ENCODE measurements at regions not wholly inside any gene's neighbourhood (a gene's known extent, or its start where the extent isn't known, plus 50 kb on each side); places are given as distances from the start of the nearest gene placed in this dataset.

GRCh38 chr4:135238940-135239339 is 1037.4 kb upstream of the PABPC4L start:
- WGBS: 47% methylated on average over 3 of the region's 3 CpGs
- no peak for DNase-seq (ENCODE audit: low spot score)
- intact Hi-C loops (cut with DNase I): no loop called here
- H3K27me3 ChIP-seq (replicated peaks; ENCODE audit: insufficient read depth): no peaks in the 10 kb centered on the region
- no peaks in the 10 kb centered on the region for H3K4me1 ChIP-seq (replicated peaks)
- H3K4me3 ChIP-seq: no peak overlapping the region
- no peaks in the 10 kb centered on the region for H3K36me3 ChIP-seq
- TF ChIP-seq POLR2AphosphoS5 (IDR thresholded peaks at IDR 0.05) (no peak), POLR2A (IDR thresholded peaks at IDR 0.05) (no peak), CTCF (IDR thresholded peaks at IDR 0.05) (no peak)
- H3K9me3 ChIP-seq: no peaks in the 10 kb centered on the region
- no peak overlapping the region for H3K27ac ChIP-seq

GRCh38 chr4:135236048-135236447 is 1034.5 kb upstream of the PABPC4L start:
- WGBS: 93% methylated on average over 1 of the region's 1 CpG
- no peak for DNase-seq (ENCODE audit: low spot score)
- no peak overlapping the region for H3K27ac ChIP-seq
- no peak overlapping the region for H3K4me3 ChIP-seq
- no peaks in the 10 kb centered on the region for H3K9me3 ChIP-seq
- TF ChIP-seq POLR2AphosphoS5 (IDR thresholded peaks at IDR 0.05) (no peak), CTCF (IDR thresholded peaks at IDR 0.05) (no peak), POLR2A (IDR thresholded peaks at IDR 0.05) (no peak)
- intact Hi-C loops (cut with DNase I): no loop called here
- no peaks in the 10 kb centered on the region for H3K36me3 ChIP-seq
- no peaks in the 10 kb centered on the region for H3K27me3 ChIP-seq (replicated peaks; ENCODE audit: insufficient read depth)
- no peaks in the 10 kb centered on the region for H3K4me1 ChIP-seq (replicated peaks)

- no peak overlapping the region for H3K4me3 ChIP-seq
- H3K27ac ChIP-seq: no peak overlapping the region
- 67% methylated on average over 1 of the region's 1 CpG for WGBS
- no peaks in the 10 kb centered on the region for H3K9me3 ChIP-seq
- TF ChIP-seq CTCF (IDR thresholded peaks at IDR 0.05): no peak
- no peak for TF ChIP-seq POLR2A (IDR thresholded peaks at IDR 0.05)
- no peak for TF ChIP-seq POLR2AphosphoS5 (IDR thresholded peaks at IDR 0.05)
- H3K27me3 ChIP-seq (replicated peaks; ENCODE audit: insufficient read depth): no peaks in the 10 kb centered on the region
- intact Hi-C loops (cut with DNase I): no loop called here
- H3K36me3 ChIP-seq: no peaks in the 10 kb centered on the region
- no peak for DNase-seq (ENCODE audit: low spot score)
- H3K4me1 ChIP-seq (replicated peaks): no peaks in the 10 kb centered on the region
Measured at GRCh38 chr4:135227842-135228241, 1026.3 kb upstream of the PABPC4L start.

- TF ChIP-seq POLR2AphosphoS5 (IDR thresholded peaks at IDR 0.05) (no peak), CTCF (IDR thresholded peaks at IDR 0.05) (no peak), POLR2A (IDR thresholded peaks at IDR 0.05) (no peak)
- no peaks in the 10 kb centered on the region for H3K9me3 ChIP-seq
- H3K27me3 ChIP-seq (replicated peaks; ENCODE audit: insufficient read depth): no peaks in the 10 kb centered on the region
- intact Hi-C loops (cut with DNase I): no loop called here
- no peak for DNase-seq (ENCODE audit: low spot score)
- H3K27ac ChIP-seq: no peak overlapping the region
- no peaks in the 10 kb centered on the region for H3K4me1 ChIP-seq (replicated peaks)
- H3K4me3 ChIP-seq: no peak overlapping the region
- 71% methylated on average over 3 of the region's 3 CpGs for WGBS
- no peaks in the 10 kb centered on the region for H3K36me3 ChIP-seq
Measured at GRCh38 chr4:135225551-135225950, 1024.0 kb upstream of the PABPC4L start.

GRCh38 chr4:135210341-135210740 is 1008.8 kb upstream of the PABPC4L start:
- no peaks in the 10 kb centered on the region for H3K36me3 ChIP-seq
- H3K4me1 ChIP-seq (replicated peaks): no peaks in the 10 kb centered on the region
- no peak overlapping the region for H3K4me3 ChIP-seq
- 76% methylated on average over 5 of the region's 5 CpGs for WGBS
- no peaks in the 10 kb centered on the region for H3K9me3 ChIP-seq
- intact Hi-C loops (cut with DNase I): no loop called here
- no peak overlapping the region for H3K27ac ChIP-seq
- no peak for DNase-seq (ENCODE audit: low spot score)
- no peaks in the 10 kb centered on the region for H3K27me3 ChIP-seq (replicated peaks; ENCODE audit: insufficient read depth)
- TF ChIP-seq POLR2AphosphoS5 (IDR thresholded peaks at IDR 0.05): no peak
- TF ChIP-seq CTCF (IDR thresholded peaks at IDR 0.05): no peak
- TF ChIP-seq POLR2A (IDR thresholded peaks at IDR 0.05): no peak

Data from prostate gland (tissue), 2 donors.